SK-N-SH treated with all-trans-retinoic acid at 6 μM for 48 hours (cell line): ENCODE measurements at regions not wholly inside any gene's neighbourhood (a gene's known extent, or its start where the extent isn't known, plus 50 kb on each side); places are given as distances from the start of the nearest gene placed in this dataset.

Experiments used
- OSR1 ChIP-seq: fragments of 250-450 bp; sonication (Bioruptor Pico); IDR thresholded peaks from 2 replicates; pipeline ENCODE4 v1.8.0; 2022; ENCODE audit warnings: moderate library complexity, mild to moderate bottlenecking, inconsistent platforms
- RARB ChIP-seq: fragments of 250-450 bp; sonication (Bioruptor Pico); IDR thresholded peaks from 2 replicates; pipeline ENCODE4 v1.8.0; 2021; ENCODE audit warnings: mild to moderate bottlenecking, moderate library complexity
- TF ChIP-seq, protein P1 (sequence below): fragments of 250-450 bp; sonication (Bioruptor Pico); IDR thresholded peaks from 2 replicates; pipeline ENCODE4 v1.5.1; 2021; ENCODE audit warnings: mild to moderate bottlenecking, moderate library complexity

DNA sequence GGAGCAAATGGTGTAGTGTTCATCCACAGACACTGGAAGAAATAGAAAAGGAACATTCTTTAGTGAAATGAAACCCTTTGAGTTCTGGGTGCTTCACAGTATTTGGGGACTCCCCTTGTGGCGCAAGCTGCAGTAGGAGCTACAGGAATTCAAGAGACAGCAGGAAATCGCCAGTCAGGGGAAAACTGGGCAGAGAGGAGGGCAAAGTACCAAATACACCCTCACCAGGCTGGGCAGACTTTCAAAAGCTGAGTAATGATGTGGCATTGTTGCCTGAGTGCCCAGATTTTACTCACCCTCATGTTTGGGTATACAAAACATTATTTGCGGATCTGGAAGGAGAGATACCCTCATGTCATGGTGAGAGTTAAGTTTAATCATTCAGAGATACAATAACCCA, 97.9 kb downstream of the SOD2 start:
- TF ChIP-seq, protein P1, sequence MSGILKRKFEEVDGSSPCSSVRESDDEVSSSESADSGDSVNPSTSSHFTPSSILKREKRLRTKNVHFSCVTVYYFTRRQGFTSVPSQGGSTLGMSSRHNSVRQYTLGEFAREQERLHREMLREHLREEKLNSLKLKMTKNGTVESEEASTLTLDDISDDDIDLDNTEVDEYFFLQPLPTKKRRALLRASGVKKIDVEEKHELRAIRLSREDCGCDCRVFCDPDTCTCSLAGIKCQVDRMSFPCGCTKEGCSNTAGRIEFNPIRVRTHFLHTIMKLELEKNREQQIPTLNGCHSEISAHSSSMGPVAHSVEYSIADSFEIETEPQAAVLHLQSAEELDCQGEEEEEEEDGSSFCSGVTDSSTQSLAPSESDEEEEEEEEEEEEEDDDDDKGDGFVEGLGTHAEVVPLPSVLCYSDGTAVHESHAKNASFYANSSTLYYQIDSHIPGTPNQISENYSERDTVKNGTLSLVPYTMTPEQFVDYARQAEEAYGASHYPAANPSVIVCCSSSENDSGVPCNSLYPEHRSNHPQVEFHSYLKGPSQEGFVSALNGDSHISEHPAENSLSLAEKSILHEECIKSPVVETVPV = no peak
- TF ChIP-seq RARB (no peak), OSR1 (CRISPR knock-in tag) (no peak)
